NCI-H1105 treated with DMSO at 0.1 percent for 48 hours (cell line): ENCODE measurements at regions not wholly inside any gene's neighbourhood (a gene's known extent, or its start where the extent isn't known, plus 50 kb on each side); places are given as distances from the start of the nearest gene placed in this dataset.

Experiments used
- DNase-seq: peaks from one replicate; lab custom pipeline; 2025; lab: John Stamatoyannopoulos, UW

- DNase-seq, result no peak
Observed at GRCh38 chr9:119088002-119088547, 281.2 kb downstream of the BRINP1 start.

- DNase-seq, result no peak
Observed at GRCh38 chr9:119091074-119091473, 278.2 kb downstream of the BRINP1 start.

- DNase-seq, result no peak
Observed at GRCh38 chr9:119092125-119092524, 277.1 kb downstream of the BRINP1 start.

GRCh38 chr9:119094086-119094485 is 275.1 kb downstream of the BRINP1 start:
- no peak for DNase-seq

- DNase-seq, result no peak
Observed at GRCh38 chr9:119095072-119095471, 274.2 kb downstream of the BRINP1 start.

- no peak for DNase-seq
Observed at GRCh38 chr9:119101048-119101447, 268.2 kb downstream of the BRINP1 start.

GRCh38 chr9:119114681-119115080 is 254.6 kb downstream of the BRINP1 start:
- no peak for DNase-seq
